CD14-positive monocyte (primary cell): ENCODE measurements at regions not wholly inside any gene's neighbourhood (a gene's known extent, or its start where the extent isn't known, plus 50 kb on each side); places are given as distances from the start of the nearest gene placed in this dataset.

Experiments used
- DNase-seq, 3 donors: peaks; one replicate each; pipeline ENCODE4 v3.0.0-alpha.2; 2011 to 2022
- H2AFZ ChIP-seq: 2 replicates; pipeline ENCODE4 v1.6.0; 2012; ENCODE audit warnings: mild to moderate bottlenecking, low read depth, low read length, inconsistent platforms; ENCODE audit not compliant: insufficient read depth, poor library complexity, severe bottlenecking
- H3K27ac ChIP-seq, 2 donors: 1 replicate in 1 of 2; 2 replicates in 1 of 2; pipeline ENCODE4 v1.5.1; 2012 to 2013; ENCODE audit warnings: low read length in 2 of 2, control low read depth in 1 of 2, inconsistent platforms in 1 of 2, low read depth in 1 of 2, mild to moderate bottlenecking in 1 of 2
- H3K27me3 ChIP-seq, 2 donors: one replicate each; pipeline versions ENCODE4 v1.6.0 to v1.6.1; 2011 to 2013; ENCODE audit warnings: low read length in 2 of 2; ENCODE audit not compliant: control insufficient read depth in 2 of 2, insufficient read depth in 2 of 2
- H3K36me3 ChIP-seq, 2 donors: replicated peaks in 1 of 2; 1 replicate in 1 of 2; 2 replicates in 1 of 2; pipeline versions ENCODE4 v1.5.1 to v1.6.1; 2012 to 2013; ENCODE audit warnings: low read length in 2 of 2, control low read depth in 1 of 2, inconsistent platforms in 1 of 2, mild to moderate bottlenecking in 1 of 2; ENCODE audit not compliant: insufficient read depth in 2 of 2, control insufficient read depth in 1 of 2
- H3K4me1 ChIP-seq, 2 donors: 1 replicate in 1 of 2; 2 replicates in 1 of 2; pipeline versions ENCODE4 v1.5.1 to v1.6.1; 2012 to 2013; ENCODE audit warnings: low read length in 2 of 2, control low read depth in 1 of 2, inconsistent platforms in 1 of 2, mild to moderate bottlenecking in 1 of 2, moderate library complexity in 1 of 2; ENCODE audit not compliant: insufficient read depth in 2 of 2, control insufficient read depth in 1 of 2
- H3K4me2 ChIP-seq: replicated peaks from 2 replicates; pipeline ENCODE3; 2012; ENCODE audit warnings: low read length, moderate library complexity, mild to moderate bottlenecking; ENCODE audit not compliant: poor library complexity, severe bottlenecking; ENCODE audit errors: extremely low read depth
- H3K4me3 ChIP-seq, 3 experiments: fragments of 200-600 bp in 1 of 3; sonication (generic) in 1 of 3; replicated peaks in 1 of 3; 1 replicate in 2 of 3; 2 replicates in 1 of 3; pipeline ENCODE4 v1.5.1; 2011 to 2013; ENCODE audit warnings: low read length in 3 of 3, mild to moderate bottlenecking in 3 of 3, control low read depth in 2 of 3, low read depth in 2 of 3, inconsistent platforms in 1 of 3, moderate library complexity in 1 of 3
- H3K79me2 ChIP-seq: 2 replicates; pipeline ENCODE4 v1.6.0; 2012; ENCODE audit warnings: mild to moderate bottlenecking, control low read depth, inconsistent platforms, low read length, moderate library complexity; ENCODE audit not compliant: insufficient read depth
- H3K9ac ChIP-seq: 2 replicates; pipeline ENCODE4 v1.6.0; 2017; ENCODE audit warnings: low read length, mild to moderate bottlenecking; ENCODE audit not compliant: insufficient read depth, poor library complexity, severe bottlenecking
- H3K9me3 ChIP-seq, 2 donors: replicated peaks in 1 of 2; 1 replicate in 1 of 2; 2 replicates in 1 of 2; pipeline versions ENCODE4 v1.5.1 to v1.6.1; 2012 to 2013; ENCODE audit warnings: low read length in 2 of 2, control low read depth in 1 of 2; ENCODE audit not compliant: control insufficient read depth in 1 of 2, insufficient read depth in 1 of 2
- H4K20me1 ChIP-seq: 2 replicates; pipeline ENCODE4 v1.6.0; 2012; ENCODE audit warnings: mild to moderate bottlenecking, low read length, control low read depth, moderate library complexity; ENCODE audit not compliant: insufficient read depth
- H3K27ac Mint-ChIP-seq, 7 donors: one replicate each; pipeline ENCODE4 v1.8.0; 2020; ENCODE audit warnings: mild to moderate bottlenecking in 7 of 7, mixed read lengths in 7 of 7, moderate library complexity in 6 of 7, inconsistent platforms in 2 of 7
- H3K27me3 Mint-ChIP-seq, 3 donors: one replicate each; pipeline ENCODE4 v1.8.0; 2021 to 2022; ENCODE audit warnings: low read depth in 3 of 3, mild to moderate bottlenecking in 3 of 3, mixed read lengths in 3 of 3, moderate library complexity in 3 of 3, inconsistent platforms in 1 of 3
- H3K36me3 Mint-ChIP-seq, 2 donors: one replicate each; pipeline ENCODE4 v1.8.0; 2020; ENCODE audit warnings: mixed read lengths in 2 of 2, inconsistent platforms in 1 of 2, mild to moderate bottlenecking in 1 of 2
- H3K4me1 Mint-ChIP-seq: one replicate; pipeline ENCODE4 v1.8.0; 2020; ENCODE audit warnings: mild to moderate bottlenecking, mixed read lengths
- H3K4me3 Mint-ChIP-seq, 2 donors: one replicate each; pipeline ENCODE4 v1.8.0; 2020; ENCODE audit warnings: mild to moderate bottlenecking in 2 of 2, mixed read lengths in 2 of 2, moderate library complexity in 1 of 2
- H3K9me3 Mint-ChIP-seq, 7 donors: one replicate each; pipeline ENCODE4 v1.8.0; 2020 to 2022; ENCODE audit warnings: mixed read lengths in 7 of 7, mild to moderate bottlenecking in 6 of 7, moderate library complexity in 6 of 7, inconsistent platforms in 2 of 7
- WGBS: methylation state at CpG from one replicate; pipeline ENCODE4 v1.1.5; 2013; ENCODE audit warnings: missing lambda C conversion rate; ENCODE audit not compliant: insufficient coverage; 5-methylcytosine and 5-hydroxymethylcytosine counted together
- intact Hi-C, 2 donors: fragments of 100-400 bp; cut with micrococcal nuclease; formaldehyde crosslinking; loops; one replicate each; pipeline versions ENCODE4 v1.15.0 to v1.15.1; 2023
- TF ChIP-seq, protein P1 (sequence below): fragments of 200-600 bp; IDR thresholded peaks from one replicate; pipeline ENCODE4 v1.8.0; 2022; ENCODE audit warnings: antibody characterized with exemption, mild to moderate bottlenecking

- no peak overlapping the region for H3K4me3 Mint-ChIP-seq
- H3K9me3 ChIP-seq = no peaks in the 10 kb centered on the region
- intact Hi-C loops = no loop called here
- no peaks in the 10 kb centered on the region for H4K20me1 ChIP-seq
- TF ChIP-seq, protein P1, sequence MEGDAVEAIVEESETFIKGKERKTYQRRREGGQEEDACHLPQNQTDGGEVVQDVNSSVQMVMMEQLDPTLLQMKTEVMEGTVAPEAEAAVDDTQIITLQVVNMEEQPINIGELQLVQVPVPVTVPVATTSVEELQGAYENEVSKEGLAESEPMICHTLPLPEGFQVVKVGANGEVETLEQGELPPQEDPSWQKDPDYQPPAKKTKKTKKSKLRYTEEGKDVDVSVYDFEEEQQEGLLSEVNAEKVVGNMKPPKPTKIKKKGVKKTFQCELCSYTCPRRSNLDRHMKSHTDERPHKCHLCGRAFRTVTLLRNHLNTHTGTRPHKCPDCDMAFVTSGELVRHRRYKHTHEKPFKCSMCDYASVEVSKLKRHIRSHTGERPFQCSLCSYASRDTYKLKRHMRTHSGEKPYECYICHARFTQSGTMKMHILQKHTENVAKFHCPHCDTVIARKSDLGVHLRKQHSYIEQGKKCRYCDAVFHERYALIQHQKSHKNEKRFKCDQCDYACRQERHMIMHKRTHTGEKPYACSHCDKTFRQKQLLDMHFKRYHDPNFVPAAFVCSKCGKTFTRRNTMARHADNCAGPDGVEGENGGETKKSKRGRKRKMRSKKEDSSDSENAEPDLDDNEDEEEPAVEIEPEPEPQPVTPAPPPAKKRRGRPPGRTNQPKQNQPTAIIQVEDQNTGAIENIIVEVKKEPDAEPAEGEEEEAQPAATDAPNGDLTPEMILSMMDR = no peak
- H3K27ac ChIP-seq = no peak overlapping the region
- H3K27me3 Mint-ChIP-seq = peaks cover 5 to 16% (median 9%) of the 10 kb centered on the region in 3 donors
- H3K27me3 ChIP-seq = no peaks in the 10 kb centered on the region
- H3K4me2 ChIP-seq = no peak overlapping the region
- H3K36me3 Mint-ChIP-seq = no peaks in the 10 kb centered on the region
- no peak overlapping the region for H2AFZ ChIP-seq
- WGBS = 83% methylated on average over 2 of the region's 2 CpGs
- no peak overlapping the region for H3K27ac Mint-ChIP-seq
- H3K4me3 ChIP-seq = no peak overlapping the region
- H3K4me1 Mint-ChIP-seq = no peaks in the 10 kb centered on the region
- DNase-seq = no peak
- H3K79me2 ChIP-seq = no peaks in the 10 kb centered on the region
- no peaks in the 10 kb centered on the region for H3K4me1 ChIP-seq
- H3K36me3 ChIP-seq = no peaks in the 10 kb centered on the region
- H3K9me3 Mint-ChIP-seq = peaks cover 0 to 6% (median 3%) of the 10 kb centered on the region in 7 donors
- H3K9ac ChIP-seq = no peak overlapping the region
Observed at GRCh38 chr5:154118385-154118784, 72.1 kb upstream of the GALNT10 start.

GRCh38 chr5:154118893-154119336, 71.6 kb upstream of the GALNT10 start:
- no peaks in the 10 kb centered on the region for H3K9me3 ChIP-seq
- H3K79me2 ChIP-seq = no peaks in the 10 kb centered on the region
- no peak for DNase-seq
- no peaks in the 10 kb centered on the region for H3K4me1 ChIP-seq
- Mint-ChIP-seq H3K36me3 (no peaks in the 10 kb centered on the region), H3K27ac (no peak overlapping the region), H3K4me1 (no peaks in the 10 kb centered on the region), H3K4me3 (no peak overlapping the region), H3K9me3 (peaks cover 0 to 10% (median 3%) of the 10 kb centered on the region in 7 donors), H3K27me3 (peaks cover 5 to 16% (median 9%) of the 10 kb centered on the region in 3 donors)
- intact Hi-C loops = no loop called here
- H3K27ac ChIP-seq = no peak overlapping the region
- H3K9ac ChIP-seq = no peak overlapping the region
- WGBS = 100% methylated on average over 1 of the region's 4 CpGs
- H3K36me3 ChIP-seq = no peaks in the 10 kb centered on the region
- H3K4me3 ChIP-seq = no peak overlapping the region
- H3K27me3 ChIP-seq = no peaks in the 10 kb centered on the region
- no peak overlapping the region for H2AFZ ChIP-seq
- no peaks in the 10 kb centered on the region for H4K20me1 ChIP-seq
- TF ChIP-seq, protein P1 = no peak
- H3K4me2 ChIP-seq = no peak overlapping the region
